Neural crest cell (in vitro differentiated cells): ENCODE measurements at regions not wholly inside any gene's neighbourhood (a gene's known extent, or its start where the extent isn't known, plus 50 kb on each side); places are given as distances from the start of the nearest gene placed in this dataset.

Experiments
- DNase-seq: peaks from one replicate; pipeline ENCODE4 v3.0.0; 2021; ENCODE audit warnings: low read depth, mixed read lengths, low spot score
- H3K27ac Mint-ChIP-seq: one replicate; pipeline ENCODE4 v1.8.0; 2021; ENCODE audit warnings: mild to moderate bottlenecking, mixed read lengths; ENCODE audit not compliant: unreplicated experiment
- H3K27me3 Mint-ChIP-seq: 2 replicates; pipeline ENCODE4 v1.8.0; 2021; ENCODE audit warnings: low read depth, mild to moderate bottlenecking, mixed read lengths
- H3K36me3 Mint-ChIP-seq: 2 replicates; pipeline ENCODE4 v1.8.0; 2021; ENCODE audit warnings: low read depth, mild to moderate bottlenecking, mixed read lengths
- H3K4me1 Mint-ChIP-seq: 2 replicates; pipeline ENCODE4 v1.8.0; 2021; ENCODE audit warnings: mixed read lengths
- H3K4me3 Mint-ChIP-seq: one replicate; pipeline ENCODE4 v1.8.0; 2021; ENCODE audit warnings: mild to moderate bottlenecking, mixed read lengths
- H3K9me3 Mint-ChIP-seq: 2 replicates; pipeline ENCODE4 v1.8.0; 2021; ENCODE audit warnings: mixed read lengths
- CTCF ChIP-seq: fragments of 200-600 bp; sonication (generic); conservative IDR thresholded peaks from 2 replicates; pipeline ENCODE4 v1.5.0; 2021; ENCODE audit warnings: antibody characterized with exemption, mild to moderate bottlenecking

- Mint-ChIP-seq H3K9me3 (no peaks in the 10 kb centered on the region), H3K27me3 (no peaks in the 10 kb centered on the region), H3K4me1 (no peaks in the 10 kb centered on the region), H3K36me3 (no peaks in the 10 kb centered on the region), H3K27ac (no peak overlapping the region), H3K4me3 (no peak overlapping the region)
- no peak for DNase-seq
- TF ChIP-seq CTCF: no peak
Observed at GRCh38 chr2:155708071-155708470, 624.5 kb downstream of the NR4A2 start.

GRCh38 chr2:155703917-155704316 lies 628.6 kb downstream of the NR4A2 start:
- DNase-seq: no peak
- no peak overlapping the region for H3K4me3 Mint-ChIP-seq
- no peaks in the 10 kb centered on the region for H3K27me3 Mint-ChIP-seq
- peaks cover 21% of the 10 kb centered on the region for H3K4me1 Mint-ChIP-seq
- no peak for TF ChIP-seq CTCF
- no peaks in the 10 kb centered on the region for H3K9me3 Mint-ChIP-seq
- no peaks in the 10 kb centered on the region for H3K36me3 Mint-ChIP-seq
- no peak overlapping the region for H3K27ac Mint-ChIP-seq

GRCh38 chr2:155703048-155703447 lies 629.5 kb downstream of the NR4A2 start:
- H3K27ac Mint-ChIP-seq: no peak overlapping the region
- H3K4me3 Mint-ChIP-seq: no peak overlapping the region
- H3K27me3 Mint-ChIP-seq: no peaks in the 10 kb centered on the region
- no peak for TF ChIP-seq CTCF
- DNase-seq: no peak
- H3K9me3 Mint-ChIP-seq: no peaks in the 10 kb centered on the region
- H3K4me1 Mint-ChIP-seq: peaks cover 21% of the 10 kb centered on the region
- no peaks in the 10 kb centered on the region for H3K36me3 Mint-ChIP-seq

GRCh38 chr2:155701721-155702120 lies 630.8 kb downstream of the NR4A2 start:
- Mint-ChIP-seq H3K36me3 (peaks cover 3% of the 10 kb centered on the region), H3K27me3 (no peaks in the 10 kb centered on the region), H3K4me3 (no peak overlapping the region), H3K9me3 (peaks cover 3% of the 10 kb centered on the region), H3K27ac (no peak overlapping the region), H3K4me1 (peaks cover 21% of the 10 kb centered on the region)
- DNase-seq: no peak
- no peak for TF ChIP-seq CTCF

- H3K27me3 Mint-ChIP-seq: no peaks in the 10 kb centered on the region
Observed at GRCh38 chr2:155696571-155696970, 636.0 kb downstream of the NR4A2 start.

More at GRCh38 chr2:155696571-155696970, 636.0 kb downstream of the NR4A2 start:
- no peak overlapping the region for H3K4me3 Mint-ChIP-seq
- TF ChIP-seq CTCF: no peak
- H3K4me1 Mint-ChIP-seq: peaks cover 30% of the 10 kb centered on the region
- peaks cover 3% of the 10 kb centered on the region for H3K9me3 Mint-ChIP-seq
- no peak overlapping the region for H3K27ac Mint-ChIP-seq
- H3K36me3 Mint-ChIP-seq: peaks cover 3% of the 10 kb centered on the region
- DNase-seq: no peak
